GM19395 (cell line): ENCODE measurements at regions not wholly inside any gene's neighbourhood (a gene's known extent, or its start where the extent isn't known, plus 50 kb on each side); places are given as distances from the start of the nearest gene placed in this dataset.

ENCODE experiments used
- ATAC-seq: cut with Tn5 transposase; IDR thresholded peaks from one replicate; pipeline ENCODE4 v1.9.1; 2021; ENCODE audit warnings: mild to moderate bottlenecking, moderate library complexity; ENCODE audit not compliant: unreplicated experiment

DNA sequence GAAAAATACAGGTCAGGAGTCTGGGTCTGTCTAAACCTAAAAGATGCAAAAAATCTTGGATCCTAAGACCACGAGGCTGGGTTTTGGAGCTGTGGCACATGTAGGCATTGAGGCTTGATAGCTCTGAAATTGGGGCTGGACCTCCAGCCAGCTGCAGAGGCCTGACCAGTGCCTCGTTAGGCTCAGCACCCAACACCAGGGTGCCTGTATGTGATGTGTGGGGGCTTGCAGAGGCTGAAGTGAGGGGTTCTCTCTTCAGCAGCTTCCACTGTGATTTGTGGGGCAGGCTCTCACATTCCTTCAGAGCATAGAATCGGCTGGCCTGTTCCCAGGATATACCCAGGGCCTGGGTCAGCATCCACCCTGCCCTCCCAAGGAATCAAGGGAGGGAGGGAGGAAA is 247.8 kb downstream of the BUB3 start:
- ATAC-seq: no peak

DNA sequence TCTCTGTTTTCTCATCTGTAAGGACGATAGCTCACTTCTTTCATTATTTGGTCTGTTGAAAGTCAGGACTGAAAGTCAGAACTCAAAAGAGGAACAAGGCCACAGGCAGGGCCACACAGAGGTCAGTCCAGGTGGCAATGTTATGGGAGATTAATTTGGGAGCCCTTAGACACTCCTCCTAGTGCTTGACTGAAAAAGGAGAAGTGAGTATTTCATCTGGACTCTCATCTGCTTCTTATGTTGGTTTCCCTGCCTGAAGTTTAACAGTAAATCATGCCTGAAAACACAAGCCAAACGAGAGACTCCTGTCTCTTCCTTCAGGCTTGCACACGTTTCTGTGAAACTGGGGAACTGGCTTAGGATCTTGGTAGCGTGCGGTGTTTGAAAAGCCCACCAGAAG is 248.5 kb downstream of the BUB3 start:
- peak; percentile 86 for ATAC-seq

DNA sequence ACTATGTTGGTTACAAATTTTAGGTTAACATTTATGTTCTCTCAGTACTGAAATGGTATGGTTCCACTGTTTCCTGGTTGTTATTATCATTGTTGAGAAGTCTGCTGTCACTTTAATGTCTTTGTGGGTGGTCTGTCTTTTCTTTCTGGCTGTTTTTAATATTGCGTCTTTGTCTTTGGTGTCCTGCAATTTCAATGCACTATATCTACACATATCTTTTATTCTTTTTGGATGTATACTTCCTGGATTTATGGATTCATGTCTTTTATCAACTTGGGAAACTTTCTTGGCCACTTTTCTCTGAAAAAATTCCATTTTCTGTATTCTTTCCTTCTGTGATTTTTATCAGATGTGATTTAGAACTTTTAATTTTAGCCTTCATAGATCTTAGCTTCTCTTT is 250.2 kb downstream of the BUB3 start:
- ATAC-seq: no peak

- no peak for ATAC-seq
Measured at GRCh38 chr10:123408660-123409059, 254.5 kb downstream of the BUB3 start.

GRCh38 chr10:123409426-123409825 is 255.2 kb downstream of the BUB3 start:
- ATAC-seq: no peak

DNA sequence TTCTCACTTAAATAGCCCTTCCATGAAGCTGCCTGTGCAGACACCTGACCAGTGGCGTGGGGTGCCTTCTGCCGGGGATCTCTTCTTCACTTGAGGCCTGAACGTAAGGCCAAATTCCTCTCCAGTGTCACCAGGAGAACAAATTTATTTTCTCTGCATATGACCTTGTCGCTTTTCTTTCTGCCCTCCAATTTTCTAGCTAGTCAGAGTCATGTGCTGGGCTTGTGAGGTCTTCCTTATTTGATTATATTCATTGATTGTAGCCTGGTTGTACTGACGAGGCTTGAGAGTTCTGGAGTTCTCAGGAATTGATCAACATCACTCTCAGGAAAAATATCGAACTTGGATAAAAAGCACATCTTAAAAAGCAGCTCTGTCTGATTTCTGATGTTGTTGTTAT is 255.7 kb downstream of the BUB3 start:
- ATAC-seq: no peak

GRCh38 chr10:123413353-123413752 is 252.8 kb upstream of the GPR26 start:
- no peak for ATAC-seq

GRCh38 chr10:123415523-123415922 is 250.6 kb upstream of the GPR26 start:
- ATAC-seq: no peak

DNA sequence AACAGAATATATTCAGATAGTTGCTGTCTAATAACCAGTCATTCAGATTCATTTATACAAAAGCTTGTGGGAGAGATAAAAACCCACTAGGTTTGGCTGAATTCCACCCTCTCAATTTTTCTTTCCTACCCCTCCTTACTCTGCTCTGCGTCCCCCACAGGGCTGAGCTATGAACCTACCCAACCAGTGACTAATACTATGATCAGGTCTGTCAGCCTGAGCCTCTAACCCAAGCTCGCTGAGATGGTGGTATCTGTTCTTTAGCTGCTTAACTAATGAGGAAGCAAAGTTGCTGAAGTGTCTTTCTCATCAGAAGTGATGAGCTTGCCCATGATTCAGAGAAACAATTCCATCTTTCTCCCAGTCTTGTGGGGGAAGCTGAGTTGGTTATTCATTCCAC is 248.7 kb upstream of the GPR26 start:
- ATAC-seq: no peak

DNA sequence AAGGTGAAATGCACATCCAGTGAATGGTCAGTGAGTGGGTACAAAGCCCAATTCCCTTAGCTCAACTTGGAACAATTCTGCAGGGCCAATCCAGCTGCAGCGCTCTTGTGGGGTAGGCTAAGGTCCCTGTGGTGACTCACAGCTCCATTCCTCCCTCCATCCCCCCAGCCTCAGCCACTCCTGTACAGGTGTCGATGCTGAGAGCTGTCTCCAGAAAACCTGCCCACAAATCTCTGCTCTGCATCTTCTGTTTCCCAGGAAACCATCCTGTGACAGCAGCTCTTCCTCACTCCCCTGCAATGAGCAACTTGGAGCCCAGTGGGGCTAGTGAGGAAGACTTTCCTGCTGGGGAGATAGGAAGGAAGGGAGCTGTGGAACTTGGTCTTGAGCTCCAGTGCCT is 244.7 kb upstream of the GPR26 start:
- no peak for ATAC-seq

DNA sequence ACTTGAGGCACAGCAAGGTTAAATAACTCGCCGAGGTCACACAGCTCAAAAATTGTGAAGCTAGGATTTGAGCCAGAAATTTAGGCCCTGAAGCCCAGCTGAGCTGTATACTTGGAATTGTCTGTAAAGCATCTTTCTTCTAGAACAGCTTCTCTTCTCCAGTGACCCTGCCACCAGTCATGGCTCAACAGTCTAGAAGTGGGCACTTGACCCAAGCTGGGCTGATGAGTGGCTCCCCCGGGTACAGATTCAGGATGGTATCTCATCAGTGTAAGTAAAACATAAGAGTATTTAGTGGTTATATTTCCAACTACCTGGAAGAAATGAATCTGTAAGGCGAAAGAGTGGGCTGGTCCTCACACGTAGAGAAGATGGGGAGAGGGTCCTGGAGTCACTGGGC is 243.9 kb upstream of the GPR26 start:
- ATAC-seq: no peak

DNA sequence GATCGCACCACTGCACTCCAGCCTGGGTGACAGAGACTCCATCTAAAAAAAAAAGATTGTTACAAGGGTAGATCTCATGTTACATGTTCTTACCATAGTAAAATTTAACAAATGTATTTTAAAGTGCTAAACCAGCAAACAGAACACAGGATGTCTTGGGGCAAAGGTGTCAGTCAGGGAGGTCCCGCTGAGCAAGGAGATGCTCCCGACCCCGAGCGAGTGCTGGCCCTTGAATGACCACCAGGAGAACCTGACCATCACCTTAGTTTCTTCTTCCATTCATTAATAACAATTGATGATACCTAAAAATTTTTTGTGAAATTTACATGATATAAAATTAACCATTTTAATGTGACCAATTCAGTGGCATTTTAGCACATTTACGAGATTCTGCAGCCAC is 241.6 kb upstream of the GPR26 start:
- no peak for ATAC-seq

- ATAC-seq: no peak
Measured at GRCh38 chr10:123425680-123426079, 240.5 kb upstream of the GPR26 start.

- ATAC-seq: no peak
Measured at GRCh38 chr10:123427165-123427786, 238.9 kb upstream of the GPR26 start.

DNA sequence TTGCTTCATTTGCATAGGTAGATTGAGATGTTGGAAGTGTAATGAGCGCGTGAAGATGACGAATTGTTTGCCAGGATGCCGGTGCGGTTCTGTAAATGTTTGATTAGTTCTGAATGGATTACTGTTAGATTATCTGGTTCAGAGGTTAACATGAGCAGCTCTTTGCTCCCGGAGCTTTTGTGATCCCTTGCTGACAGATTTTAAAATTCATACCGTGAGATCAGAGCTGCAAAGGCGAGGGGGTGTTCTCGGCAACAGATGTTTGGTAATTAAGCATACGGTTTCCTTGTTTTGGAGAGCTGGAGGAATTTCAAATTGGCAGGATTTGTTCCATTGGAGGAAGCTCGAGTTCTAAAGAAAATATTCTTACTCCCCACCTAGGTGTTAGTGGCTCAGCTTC is 237.8 kb upstream of the GPR26 start:
- ATAC-seq: no peak

DNA sequence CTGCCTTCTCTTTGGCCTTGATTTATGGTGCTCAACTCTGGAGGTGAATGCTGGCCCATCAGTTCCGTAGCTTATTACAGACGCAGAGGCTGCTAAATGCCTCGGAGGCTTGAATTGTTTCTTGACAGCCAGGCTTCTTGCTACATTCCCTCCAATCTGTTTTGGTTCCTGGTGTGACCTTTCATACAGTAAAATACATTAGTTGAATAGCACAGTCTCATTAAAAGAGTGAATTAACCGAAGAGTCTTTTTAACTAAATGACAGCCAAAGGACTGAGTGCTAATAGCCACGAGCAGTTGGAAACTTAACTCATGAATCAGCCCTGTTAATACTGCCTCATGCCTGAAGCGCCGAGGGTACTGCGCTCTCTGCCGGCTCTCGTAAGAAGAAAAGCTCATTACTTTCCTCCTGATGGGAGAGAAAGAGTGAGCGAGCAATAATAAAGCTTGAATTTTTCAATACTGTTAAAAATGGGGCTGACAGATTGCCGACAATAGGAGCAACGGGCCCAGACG is 236.4 kb upstream of the GPR26 start:
- no peak for ATAC-seq

- no peak for ATAC-seq
Measured at GRCh38 chr10:123433539-123433938, 232.6 kb upstream of the GPR26 start.

- no peak for ATAC-seq
Measured at GRCh38 chr10:123434435-123435039, 231.6 kb upstream of the GPR26 start.

DNA sequence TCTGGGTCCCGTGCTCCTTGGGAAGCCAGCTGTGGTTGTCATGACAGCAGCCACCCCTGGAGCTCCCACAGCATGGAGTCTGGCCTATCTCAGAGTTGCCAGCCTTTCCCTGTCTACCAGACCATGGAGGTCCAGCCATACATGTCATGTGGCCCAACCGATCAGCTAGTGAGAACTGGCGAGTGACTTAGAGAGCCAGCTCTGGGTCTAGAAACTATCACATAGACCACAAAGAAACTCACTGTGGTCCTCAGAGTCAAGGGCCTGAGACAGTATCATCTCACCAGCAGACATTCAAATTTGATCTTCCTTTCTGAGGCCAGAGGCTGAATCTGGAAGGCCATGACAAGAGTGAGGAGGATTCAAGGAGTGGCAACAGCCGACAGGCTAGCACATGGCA is 223.3 kb upstream of the GPR26 start:
- peak; percentile 94 for ATAC-seq

DNA sequence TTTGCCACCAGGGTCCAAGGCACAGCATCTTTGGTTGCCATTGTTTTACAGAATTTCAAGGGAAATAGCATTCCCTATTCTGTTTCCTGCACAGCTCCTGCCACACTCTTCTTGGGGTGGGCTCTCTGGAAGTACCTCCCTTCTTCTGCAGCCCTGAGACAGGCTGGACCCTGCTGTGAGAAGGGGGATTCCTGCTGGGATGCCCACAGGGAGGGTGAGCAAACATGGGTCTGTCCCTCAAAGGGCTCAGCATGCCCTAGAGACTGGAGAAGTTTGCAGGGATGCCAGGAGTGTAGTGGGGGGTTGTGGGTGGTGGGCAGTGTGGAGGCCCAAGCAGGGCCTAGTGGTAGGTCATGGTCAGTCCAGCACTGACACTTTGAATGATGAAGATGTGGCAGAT is 222.2 kb upstream of the GPR26 start:
- no peak for ATAC-seq

DNA sequence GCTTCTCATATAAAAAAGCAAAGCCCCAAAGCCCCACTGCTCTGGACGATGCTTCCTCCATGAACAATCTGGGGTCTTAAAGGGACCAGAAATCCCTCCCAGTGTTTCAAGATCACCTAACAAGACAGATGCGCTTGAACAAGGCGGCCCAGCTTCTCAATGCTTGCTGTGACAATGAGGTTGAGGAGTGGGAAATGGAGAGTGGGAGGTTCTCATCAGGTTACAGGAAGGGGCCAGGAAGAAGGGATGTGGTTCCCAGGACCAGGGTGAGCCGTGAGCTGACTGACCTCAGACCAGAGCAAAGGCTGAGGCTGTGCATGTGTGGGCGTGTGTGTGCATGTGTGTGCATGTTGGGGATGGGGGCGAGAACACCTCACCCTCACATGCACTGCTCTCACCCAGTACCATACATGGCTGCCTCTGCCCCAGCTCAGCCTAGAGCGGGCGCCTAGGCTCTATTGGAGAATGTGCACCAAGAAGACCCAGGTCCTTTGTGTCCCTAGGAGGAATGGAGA is 220.8 kb upstream of the GPR26 start:
- no peak for ATAC-seq

DNA sequence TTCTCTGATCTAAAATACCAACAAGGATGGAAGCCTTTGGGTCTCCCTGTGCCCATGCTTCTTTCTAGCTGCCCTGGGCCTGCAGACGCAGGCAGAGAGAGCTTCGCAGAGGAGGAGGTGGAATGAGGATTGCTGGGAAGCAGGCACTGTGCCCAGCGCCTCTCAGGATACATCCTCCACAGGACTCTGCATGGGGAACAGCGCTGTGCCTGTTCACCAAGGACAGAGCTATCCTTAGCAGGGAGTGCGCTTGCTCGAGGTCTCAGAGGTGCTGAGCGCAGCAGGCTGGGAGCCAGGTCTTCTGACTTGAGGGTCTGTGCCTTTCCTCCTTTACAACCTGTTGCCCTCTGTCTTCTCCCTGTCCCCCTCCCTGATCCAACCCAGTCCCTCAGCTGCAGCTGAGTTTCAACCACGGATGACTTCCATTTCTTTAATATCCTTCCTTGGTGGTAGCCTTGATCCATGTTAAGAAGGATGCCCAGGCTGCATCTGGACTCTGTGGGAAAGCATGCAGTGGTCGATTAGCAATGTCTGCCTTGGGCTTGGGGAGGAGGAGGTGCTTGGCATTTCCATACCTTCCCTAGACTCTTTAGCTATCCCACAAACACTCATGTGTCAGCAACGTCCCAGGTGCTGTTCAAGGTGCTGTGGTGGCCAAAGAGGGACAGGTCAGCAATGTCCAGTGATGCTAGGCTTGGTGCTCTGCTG is 219.6 kb upstream of the GPR26 start:
- no peak for ATAC-seq
